HG03520 (cell line): ENCODE measurements at regions not wholly inside any gene's neighbourhood (a gene's known extent, or its start where the extent isn't known, plus 50 kb on each side); places are given as distances from the start of the nearest gene placed in this dataset.
"Not testable (repeated sequence)": the region's sequence is repeated elsewhere in the genome, so short reads cannot be mapped to it uniquely, and the experiment has no call there.

Experiments used
- ATAC-seq: cut with Tn5 transposase; IDR thresholded peaks from one replicate; pipeline ENCODE4 v1.9.1; 2021; ENCODE audit warnings: mild to moderate bottlenecking, moderate library complexity; ENCODE audit not compliant: unreplicated experiment

DNA sequence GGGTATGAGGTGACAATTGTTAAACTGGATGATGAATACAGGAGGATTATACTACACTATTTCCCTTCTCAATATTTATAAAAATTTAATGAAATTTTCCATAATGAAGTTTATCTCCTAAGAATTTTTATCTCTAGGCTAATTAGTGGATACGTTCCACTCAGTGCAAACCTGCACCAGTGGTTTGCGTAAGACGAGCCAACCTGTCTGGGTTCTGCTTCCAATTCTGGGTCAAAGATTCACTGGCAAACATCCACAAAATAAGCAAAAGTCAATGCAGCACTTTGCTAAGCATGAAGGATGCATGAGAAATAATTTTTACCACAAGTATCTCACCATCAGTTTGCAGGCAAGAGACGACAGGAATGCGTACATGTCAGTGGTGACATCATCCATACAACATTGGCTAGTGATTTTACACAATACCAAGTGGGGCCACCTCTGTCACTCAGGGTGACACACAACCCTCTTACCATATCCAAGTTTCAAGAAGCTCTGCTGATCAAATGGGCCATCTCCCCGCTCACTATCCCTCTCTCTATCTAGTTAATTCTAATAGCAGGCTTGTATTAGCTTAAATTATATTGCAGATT lies 51.7 kb downstream of the FAM50B start:
- no peak for ATAC-seq

DNA sequence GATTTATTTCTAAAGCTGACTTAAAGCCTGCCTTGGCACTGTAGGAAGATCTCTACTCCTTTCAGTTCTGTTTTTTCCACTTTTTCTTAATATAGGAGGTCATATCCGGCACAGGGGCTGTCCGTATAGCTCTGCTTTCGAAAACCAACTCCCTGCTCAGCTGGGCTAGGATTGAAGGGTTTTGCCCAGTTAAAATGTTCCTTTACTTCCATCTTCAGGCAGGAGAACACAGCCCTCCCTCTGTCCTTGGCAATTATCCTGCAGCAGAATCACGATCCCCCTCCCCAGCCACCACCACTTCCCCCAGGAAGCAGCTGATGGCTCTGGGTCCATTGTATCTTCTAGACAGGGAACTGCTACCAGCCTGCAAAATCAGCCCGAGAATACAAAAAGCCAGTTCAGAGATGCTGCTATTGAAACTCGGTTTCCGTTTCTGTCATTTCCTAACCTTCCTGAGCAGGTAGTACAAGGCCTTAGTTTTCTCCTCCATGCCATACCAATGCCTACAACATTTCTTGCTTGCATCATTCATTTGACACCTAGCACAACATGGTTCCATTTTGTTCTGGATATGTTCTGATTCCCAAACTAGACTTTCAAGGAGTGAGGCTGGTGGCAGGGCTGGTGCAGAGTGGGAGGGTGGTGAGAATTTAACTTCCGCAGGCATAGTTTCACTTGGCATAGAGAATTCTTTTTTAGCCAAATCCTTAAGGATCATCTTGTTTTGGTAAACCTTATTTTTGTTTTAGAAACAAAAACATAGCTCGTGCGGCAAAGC lies 53.9 kb downstream of the FAM50B start:
- no peak for ATAC-seq

DNA sequence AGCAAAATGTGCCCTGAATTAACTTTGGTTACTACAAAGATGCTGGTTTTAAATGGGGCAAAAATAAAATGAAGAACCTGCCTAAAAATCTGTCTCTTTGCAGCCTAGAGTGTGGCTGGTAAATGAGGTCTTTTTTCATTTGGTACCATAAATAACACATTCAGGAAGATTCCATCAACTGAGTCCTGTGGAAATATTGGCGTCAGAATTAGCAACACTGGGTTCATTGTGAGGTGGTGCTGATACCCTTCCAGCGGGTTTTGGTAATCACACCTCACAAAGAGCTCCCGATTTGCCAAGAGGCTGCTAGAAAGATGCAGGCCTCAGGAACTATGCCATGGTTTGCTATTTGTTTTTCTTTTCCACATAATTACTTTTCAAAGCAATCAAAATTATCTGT lies 55.3 kb downstream of the FAM50B start:
- no peak for ATAC-seq

DNA sequence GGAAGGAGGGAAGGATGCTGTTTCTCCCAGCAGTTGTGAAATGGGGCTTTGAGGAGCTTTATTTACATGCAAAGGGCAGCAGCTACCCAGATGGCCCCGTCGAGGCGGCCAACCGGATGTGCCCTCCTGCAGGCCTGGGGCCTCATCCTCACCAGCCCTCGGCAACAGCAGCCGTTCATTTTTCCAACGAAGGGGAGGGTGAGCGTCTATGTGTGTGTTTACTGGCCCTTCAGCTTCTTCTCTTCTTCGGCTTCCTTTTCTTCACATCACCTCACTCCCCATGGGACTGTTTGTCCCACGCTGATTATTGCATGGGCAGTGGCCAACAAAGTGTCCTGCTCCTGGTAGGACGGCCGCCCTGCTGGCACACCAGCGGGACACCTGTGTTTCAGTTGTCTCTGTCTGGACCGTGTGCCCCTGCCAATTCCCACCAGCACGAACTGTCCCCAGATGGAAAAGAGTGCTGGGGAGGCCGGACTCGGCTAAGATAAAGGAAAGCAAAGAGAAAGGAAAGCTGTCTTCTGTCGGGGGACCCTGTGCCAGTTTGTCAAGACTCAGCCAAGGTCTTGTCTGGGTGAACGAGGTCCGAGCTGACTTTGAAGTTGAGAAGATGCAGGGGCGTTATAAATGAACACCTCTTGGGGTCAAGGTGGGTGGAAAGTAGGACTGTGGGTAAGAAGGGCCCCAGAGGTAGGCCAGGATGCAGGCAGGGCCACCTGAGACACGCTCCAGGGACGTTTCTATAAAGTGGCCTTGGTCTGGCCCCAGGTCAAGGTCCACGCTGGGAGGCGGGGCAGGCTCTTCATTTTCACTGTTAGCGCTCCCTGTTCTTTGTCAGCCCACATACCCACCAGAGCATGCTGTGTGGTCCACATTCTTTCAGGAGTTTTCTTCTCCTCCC lies 57.0 kb downstream of the FAM50B start:
- no peak for ATAC-seq

DNA sequence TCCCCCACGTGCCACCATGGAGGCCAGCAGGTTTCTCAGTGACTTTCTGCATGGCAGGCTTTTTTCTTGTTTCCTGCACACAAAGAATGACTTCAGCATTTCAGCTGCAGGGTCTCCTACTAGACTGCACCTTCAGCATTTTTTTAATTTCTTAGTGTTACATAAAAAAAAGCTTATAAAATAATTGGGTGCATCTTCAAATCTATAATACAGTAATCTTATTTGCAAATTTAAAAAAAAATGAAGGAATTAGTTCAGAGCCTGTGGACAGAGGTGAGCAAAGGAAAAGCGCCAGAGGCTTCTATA lies 57.6 kb downstream of the FAM50B start:
- ATAC-seq, result no peak

DNA sequence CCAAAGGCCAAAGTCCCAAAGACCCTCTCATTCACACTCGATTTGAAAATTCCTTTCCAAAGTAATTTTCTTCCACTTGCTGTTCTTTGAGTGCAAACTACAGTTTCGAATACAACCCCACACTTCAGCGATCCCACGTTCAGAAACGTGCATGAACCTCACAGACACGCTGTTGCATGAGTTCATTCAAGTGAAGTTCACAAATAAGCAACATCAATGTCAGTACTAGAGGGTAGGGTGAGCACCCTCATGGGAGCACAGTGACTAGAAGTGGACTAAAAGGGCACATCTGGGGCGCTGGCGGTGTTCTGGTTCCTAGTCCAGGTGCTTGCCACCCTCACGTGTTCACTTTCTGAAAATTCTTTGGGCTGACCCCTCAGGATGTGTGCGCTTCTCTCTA lies 59.0 kb downstream of the FAM50B start:
- ATAC-seq, result no peak

DNA sequence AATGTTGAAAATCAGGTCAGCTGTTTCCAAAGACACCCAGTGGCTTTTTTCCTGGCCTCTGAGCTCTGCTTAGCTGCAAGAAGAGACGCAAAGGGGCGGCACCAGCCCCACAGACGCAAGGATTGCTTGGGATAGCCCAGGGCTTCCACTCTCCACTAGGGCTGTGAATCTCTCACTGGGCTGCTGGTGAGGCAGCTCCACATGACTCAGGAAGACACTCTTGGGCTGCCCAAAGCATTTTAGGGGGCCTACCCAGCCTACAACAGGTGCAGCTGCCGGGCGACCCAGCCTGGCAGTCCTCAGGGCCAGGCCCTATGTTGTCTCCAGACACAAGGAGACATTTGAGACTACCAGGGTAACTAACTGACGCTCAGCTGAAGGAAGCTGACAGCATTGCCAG lies 59.8 kb downstream of the FAM50B start:
- ATAC-seq, result no peak

DNA sequence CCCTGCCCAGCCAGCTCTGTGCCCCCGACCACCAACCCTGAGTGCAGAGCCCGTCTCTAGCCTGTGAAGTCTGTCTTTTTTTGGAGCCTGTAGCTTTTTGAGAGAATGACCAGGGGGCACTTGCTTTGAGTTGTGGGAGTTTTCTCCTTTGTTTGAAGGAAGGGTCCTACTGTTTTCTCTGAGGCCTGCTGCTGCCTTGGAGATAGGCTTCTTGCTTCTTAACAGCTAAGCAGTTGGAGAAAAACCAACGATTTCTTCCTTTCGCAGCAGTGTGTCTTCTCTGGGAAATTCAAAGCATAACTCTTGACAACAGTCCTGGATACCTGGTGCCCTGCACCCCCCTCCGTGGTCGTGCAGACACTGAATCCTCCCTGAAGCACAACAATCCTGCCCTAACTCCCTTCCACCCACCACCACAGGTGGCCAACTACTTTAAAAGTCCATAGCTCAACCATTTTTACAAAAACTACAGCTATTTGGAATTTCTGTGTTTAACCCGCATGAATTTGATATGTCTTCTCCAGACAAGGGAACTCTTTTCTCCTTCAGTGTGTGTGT lies 61.0 kb downstream of the FAM50B start:
- no peak for ATAC-seq

DNA sequence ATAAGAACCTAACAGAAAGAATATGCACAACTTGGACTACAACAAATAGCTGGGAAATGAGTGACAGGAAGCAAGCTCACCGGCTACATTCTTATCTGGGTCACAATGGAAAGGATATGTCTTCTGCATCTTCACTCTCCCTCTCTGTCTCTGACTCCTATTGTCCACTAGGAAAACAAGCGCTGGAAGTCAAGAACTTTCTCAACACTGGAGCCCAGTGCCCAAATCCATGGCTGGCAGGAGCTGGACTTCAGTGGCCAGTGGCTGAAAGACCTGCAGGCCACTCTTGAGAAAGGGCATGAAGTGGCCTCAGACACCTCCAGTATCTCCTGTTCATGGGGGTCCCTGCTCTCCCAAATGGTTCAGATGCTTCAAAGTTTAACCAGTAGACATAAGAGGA lies 62.0 kb downstream of the FAM50B start:
- ATAC-seq, result no peak

DNA sequence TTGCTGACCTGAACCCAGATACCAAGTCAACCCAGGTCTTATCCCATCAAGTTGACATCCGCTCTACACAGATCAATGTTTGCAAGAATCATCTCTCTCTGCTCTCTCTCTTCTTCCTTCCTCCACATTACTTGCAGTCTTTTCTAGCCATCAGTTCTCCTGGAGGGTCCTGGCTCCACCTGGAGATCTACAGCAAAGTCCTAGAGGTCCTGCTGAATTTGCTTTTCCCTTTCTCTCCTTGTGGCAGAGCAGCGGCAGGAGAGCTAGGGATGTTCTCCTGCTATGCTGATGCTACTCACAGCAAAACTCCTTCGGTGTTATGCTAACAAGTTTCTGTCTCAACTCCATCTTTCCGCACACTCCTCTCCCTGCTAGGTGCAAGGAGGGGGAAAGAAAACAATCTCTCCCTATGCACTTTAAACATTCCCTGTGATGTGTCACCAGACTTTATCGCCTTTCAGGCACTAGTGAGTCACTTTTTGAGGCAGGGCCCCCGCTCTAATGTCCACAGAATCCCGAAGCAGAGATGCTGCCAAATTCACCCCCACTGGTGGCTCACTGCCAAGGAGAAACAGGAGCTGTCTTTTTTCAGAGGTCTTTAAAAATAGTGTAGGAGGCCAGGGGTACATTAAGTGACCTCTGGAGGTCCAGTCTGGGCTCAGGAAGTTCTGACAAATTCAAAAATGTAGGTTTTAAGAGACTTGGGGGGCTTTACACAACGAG lies 62.6 kb downstream of the FAM50B start:
- no peak for ATAC-seq

DNA sequence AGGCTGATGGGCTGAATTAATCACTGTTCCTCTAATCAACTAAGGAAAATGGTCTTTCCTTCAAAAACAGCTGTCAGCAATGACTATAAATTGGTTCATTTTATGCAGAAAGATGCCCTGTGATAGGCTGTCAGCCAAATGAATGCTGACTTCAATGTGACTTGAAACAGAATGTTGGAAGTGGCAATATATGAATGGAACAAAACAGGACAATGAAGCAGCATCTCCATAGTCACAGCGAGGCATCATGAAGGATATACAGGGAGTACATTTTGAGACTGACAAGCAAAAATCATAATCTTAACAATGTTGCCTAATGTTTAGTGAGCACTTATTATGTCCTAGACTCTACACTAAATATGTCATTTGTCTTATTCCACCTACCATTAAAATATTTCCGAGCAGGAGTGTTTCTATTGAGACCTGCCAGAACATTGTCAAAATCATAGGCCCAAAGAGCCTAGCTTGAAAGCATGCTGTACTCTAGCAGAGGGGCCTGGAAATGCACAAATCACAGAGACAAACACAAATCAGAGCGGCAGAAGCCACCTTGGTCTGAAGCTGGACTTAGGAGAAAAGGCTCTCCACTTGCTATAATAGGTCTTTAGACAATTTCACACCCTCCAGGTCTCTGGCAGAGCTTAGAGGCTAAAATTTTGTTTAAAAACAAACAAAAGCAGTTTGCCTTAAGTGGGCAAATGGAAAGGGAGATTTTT lies 63.3 kb downstream of the FAM50B start:
- no peak for ATAC-seq

DNA sequence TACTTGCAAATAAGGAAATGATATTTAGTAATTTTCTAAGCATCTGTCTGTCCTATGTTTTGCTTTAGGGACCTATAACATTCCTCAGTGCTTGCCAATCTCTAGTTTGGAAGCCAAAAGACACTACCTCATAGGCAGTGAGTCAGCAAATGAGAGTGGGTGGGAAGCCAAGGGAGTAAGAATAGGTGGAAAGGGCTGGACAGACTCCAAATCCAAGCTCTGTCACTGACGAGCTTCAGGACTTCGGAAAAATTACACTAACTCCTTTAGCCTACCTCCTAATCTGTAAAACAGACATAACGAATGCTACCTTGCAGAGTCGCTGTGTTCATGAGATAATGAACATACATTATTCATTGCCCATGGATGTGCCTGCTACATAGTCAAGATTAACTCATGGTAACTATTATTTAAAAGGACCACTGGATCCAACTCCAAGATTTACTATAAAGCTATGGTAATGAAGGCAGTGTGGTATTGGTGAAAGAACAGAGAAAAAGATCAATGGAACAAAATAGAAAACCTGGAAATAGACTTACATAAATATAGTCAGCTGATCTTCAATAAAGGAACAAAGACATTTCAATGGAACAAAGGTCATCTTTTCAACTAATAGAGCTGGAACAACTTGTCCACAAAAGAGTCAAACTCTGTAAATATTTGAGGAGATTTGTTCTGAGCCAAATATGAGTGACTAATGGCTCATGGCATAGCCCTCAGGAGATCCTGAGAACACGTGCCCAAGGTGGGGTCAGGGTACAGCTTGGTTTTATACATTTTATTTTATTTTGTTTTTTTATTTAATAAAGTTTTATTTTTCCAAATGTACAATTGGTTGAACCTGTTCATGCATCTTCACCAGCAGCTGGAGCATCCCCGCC lies 64.1 kb downstream of the FAM50B start:
- no peak for ATAC-seq

DNA sequence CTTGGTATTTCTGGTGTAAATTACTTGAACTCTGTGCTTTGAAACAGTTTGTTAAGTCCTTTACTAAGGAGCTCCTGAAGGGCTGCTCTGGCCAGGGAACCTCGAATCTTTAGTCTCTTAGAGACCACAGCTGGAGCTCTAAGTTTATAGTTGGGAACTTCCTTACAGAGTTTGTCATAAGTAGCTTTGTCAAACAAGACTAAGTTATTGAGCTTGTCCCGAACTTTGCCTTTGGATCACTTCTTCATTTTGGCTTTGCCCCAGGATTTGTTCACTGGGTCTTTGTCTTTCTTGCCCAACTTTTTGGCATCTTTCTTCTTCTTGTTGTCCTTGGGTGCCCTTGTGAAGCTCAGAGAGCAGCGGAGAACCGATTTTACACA lies 64.8 kb downstream of the FAM50B start:
- ATAC-seq, result no peak

DNA sequence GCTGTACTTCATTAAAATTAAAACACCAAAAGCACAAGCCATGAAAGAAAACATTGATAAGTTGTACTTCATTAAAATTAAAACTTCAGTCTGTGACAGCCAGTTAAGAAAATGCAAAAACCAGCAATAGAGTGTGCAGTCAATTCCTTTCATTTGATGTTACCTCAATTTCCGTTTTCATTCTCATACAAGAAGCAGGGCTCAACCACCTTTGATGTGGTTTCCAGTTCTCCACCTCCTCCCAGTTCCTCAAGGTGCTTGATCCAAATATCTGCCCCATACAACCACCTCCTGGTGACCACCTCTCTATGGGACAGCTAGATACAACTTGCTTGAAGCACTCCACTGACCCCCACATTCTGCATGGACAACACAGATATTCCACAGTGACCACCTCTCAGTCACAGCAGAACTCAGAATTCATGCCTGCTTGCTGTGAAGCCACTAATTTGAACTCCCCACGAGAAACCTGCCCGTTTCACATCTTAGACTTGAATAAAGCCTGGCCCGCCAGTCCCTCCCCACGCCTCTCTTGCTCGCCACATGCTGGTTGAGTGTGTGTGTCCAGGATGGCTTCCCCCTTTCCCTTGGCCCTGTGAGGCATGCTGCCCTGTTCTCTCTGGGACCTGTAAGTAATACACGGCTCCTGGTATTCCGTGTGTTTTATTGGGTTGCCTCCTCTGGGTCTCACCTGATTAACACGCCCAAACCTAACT lies 66.1 kb downstream of the FAM50B start:
- ATAC-seq, result no peak

DNA sequence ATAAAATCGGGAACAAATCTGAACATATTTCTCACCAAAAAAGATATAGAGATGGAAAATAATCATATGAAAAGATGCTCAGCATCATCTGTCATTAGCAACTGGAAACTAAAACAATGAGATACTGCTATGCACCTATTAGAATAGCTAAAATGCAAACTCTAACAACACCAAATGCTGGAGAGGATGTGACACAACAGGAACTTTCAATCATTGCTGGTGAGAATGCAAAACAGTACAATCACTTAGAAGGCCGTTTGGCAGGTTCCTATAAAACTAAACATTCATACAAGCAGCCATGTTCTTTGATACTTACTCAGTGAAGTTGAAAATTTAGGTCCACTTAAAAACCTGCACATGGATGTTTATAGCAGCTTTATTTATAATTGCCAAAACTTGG lies 67.0 kb downstream of the FAM50B start:
- ATAC-seq, result no peak

DNA sequence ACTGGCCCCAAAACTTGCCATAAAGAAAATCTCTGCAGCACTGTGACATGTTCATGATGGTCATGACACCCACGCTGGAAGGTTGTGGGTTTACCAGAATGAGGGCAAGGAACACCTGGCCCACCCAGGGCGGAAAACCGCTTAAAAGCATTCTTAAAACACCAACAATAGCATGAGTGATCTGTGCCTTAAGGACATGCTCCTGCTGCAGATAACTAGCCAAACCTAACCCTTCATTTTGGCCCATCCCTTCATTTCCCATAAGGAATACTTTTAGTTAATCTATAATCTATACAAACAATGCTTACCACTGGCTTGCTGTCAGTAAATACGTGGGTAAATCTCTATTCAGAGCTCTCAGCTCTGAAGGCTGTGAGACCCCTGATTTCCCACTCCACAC lies 67.6 kb downstream of the FAM50B start:
- ATAC-seq, result not testable (repeated sequence)

DNA sequence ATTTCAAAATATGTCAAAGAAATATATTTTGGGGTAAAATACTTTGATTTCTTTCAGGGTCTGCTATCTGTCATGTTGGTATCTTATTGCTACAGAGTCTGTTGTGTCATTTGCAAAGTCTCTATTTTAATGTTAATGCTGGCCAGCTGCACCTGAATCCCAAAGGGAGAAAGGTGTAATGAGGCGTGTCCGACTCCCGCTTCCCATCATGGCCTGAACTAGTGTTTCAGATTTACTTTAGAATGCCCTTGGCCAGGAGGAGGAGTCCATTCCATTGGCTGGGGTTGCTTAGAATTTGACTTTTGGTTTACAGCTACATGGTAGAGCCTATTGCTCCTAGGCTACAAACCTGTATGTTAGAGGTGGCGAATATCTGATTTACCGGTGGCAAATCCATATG lies 69.3 kb downstream of the FAM50B start:
- ATAC-seq, result no peak

DNA sequence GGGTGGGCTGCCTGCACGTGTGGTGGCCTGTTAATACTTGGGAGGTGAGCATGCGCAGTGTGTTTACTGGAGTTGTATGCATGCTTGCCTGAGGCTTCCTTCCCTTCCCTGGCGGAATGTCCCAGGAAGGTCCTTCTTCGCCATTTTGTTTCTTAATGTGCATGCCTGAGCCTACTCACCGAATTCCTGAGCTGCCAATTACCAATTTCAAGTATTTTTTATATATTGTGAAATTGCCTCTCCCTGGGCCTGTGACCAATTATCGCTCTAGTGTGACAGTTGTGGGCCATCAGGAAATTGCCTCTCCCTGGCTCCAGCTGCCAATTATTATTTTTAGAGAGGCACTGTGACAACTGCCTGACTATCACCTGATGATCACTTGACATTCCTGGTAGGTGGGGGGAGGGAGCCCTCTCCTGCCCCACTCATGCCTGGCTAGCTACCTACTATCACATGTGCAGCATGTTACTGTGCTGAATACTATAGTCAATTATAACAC lies 70.0 kb downstream of the FAM50B start:
- no peak for ATAC-seq

DNA sequence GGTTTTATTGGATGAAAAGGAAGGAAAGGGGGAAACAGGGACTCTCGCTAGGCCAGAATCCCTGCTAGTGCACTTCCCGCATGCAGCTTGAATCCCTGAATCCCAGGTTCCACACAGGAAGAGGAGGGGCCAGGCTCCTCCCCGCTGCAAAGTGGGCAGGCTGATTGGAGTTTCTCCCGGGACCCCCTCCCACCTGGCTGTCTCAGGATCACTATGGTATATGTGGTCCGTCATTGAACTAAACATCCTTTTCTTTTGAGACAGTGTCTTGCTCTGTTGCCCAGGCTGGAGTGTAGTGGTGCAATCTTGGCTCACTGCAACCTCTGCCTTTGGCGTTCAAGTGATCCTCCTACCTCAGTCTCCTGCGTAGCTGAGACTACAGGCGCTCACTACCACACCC lies 70.7 kb downstream of the FAM50B start:
- ATAC-seq, result no peak
